ENCODE measurements at regions not wholly inside any gene's neighbourhood (a gene's known extent, or its start where the extent isn't known, plus 50 kb on each side); places are given as distances from the start of the nearest gene placed in this dataset.

DNA sequence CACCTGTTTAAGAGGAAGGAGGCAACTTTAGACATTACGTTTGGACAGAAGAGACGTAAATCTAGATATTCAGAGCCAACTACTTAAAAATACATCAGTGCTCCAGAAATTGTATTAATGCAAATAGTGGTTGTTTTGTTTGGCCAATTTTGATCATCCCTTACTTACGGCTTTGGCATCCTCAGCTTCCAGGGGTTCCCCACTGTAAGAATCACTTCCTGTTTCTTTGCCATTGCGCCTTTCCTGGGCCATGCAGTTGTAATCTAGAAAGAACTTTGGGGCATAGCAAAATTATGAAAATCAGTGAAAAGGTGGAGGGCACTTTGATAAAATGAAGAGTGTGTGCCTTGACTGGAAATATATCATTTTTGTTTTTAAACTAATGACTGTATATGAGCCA lies 537.2 kb upstream of the TLE4 start:
- TF ChIP-seq CBX8 (IDR thresholded peaks at IDR 0.05; ENCODE audit: borderline replicate concordance, low read depth, low read length) (no peak), POLR2AphosphoS5 (IDR thresholded peaks at IDR 0.05; ENCODE audit: low read depth, low read length) (no peak), EGR1 (IDR thresholded peaks at IDR 0.05; ENCODE audit: borderline replicate concordance, low read depth, low read length) (no peak), JUND (IDR thresholded peaks at IDR 0.05; ENCODE audit: low read length) (no peak), RFX5 (IDR thresholded peaks at IDR 0.05; ENCODE audit: borderline replicate concordance, low read depth, low read length) (no peak), TCF12 (IDR thresholded peaks at IDR 0.05; ENCODE audit: low read depth, low read length) (no peak), MAFK (IDR thresholded peaks at IDR 0.05; ENCODE audit: low read depth, low read length) (no peak), NRF1 (IDR thresholded peaks at IDR 0.05; ENCODE audit: low read depth, low read length) (no peak), KDM4A (IDR thresholded peaks at IDR 0.05; ENCODE audit: low read depth, low read length, severe bottlenecking) (no peak), SP2 (IDR thresholded peaks at IDR 0.05; ENCODE audit: low read length) (no peak), GTF2F1 (IDR thresholded peaks at IDR 0.05; ENCODE audit: borderline replicate concordance, low read depth, low read length) (no peak), TEAD4 (IDR thresholded peaks at IDR 0.05; ENCODE audit: low read depth, low read length) (no peak), TAF7 (optimal IDR thresholded peaks at IDR 0.05; ENCODE audit: borderline replicate concordance, low read depth, low read length) (no peak), SUZ12 (IDR thresholded peaks at IDR 0.05; ENCODE audit: low read length) (no peak)
- TF ChIP-seq, protein P1, sequence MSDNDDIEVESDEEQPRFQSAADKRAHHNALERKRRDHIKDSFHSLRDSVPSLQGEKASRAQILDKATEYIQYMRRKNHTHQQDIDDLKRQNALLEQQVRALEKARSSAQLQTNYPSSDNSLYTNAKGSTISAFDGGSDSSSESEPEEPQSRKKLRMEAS (IDR thresholded peaks at IDR 0.05): no peak
- DNase-seq (ENCODE audit: low read depth in 1 of 2, low spot score in 2 of 2) (no peak), FAIRE-seq (no peak)
- Histone ChIP-seq H3K79me1 (ENCODE audit: low read depth, low read length) (no peaks in the 10 kb centered on the region), H2BK15ac (ENCODE audit: low read length) (no peak overlapping the region), H3K9ac (replicated peaks in 1 of 4; ENCODE audit: extremely low read depth in 1 of 4, low read depth in 3 of 4, low read length in 3 of 4) (no peak overlapping the region), H3K4me2 (ENCODE audit: insufficient read depth in 1 of 2, low read depth in 2 of 2, low read length in 2 of 2) (no peak overlapping the region), H3K4me1 (replicated peaks in 1 of 4; ENCODE audit: control insufficient read depth in 3 of 4, insufficient read depth in 4 of 4, low read length in 3 of 4) (peaks cover 0 to 4% (median 0%) of the 10 kb centered on the region in 4 experiments; a peak in 1 of 7 replicates), H3K4ac (replicated peaks; ENCODE audit: insufficient read length, low read depth, low read length) (no peak overlapping the region), H4K5ac (ENCODE audit: insufficient read length, low read depth, low read length) (no peak overlapping the region), H2BK5ac (ENCODE audit: low read depth, low read length) (no peak overlapping the region), H3K9me3 (ENCODE audit: insufficient read depth in 2 of 2, low read depth in 1 of 2, low read length in 1 of 2) (no peaks in the 10 kb centered on the region; a peak in 1 of 4 replicates), H2BK12ac (ENCODE audit: low read depth, low read length) (no peak overlapping the region), H3K36me3 (ENCODE audit: control insufficient read depth in 2 of 4, insufficient read depth in 4 of 4, low read length in 3 of 4) (no peaks in the 10 kb centered on the region), H3K14ac (ENCODE audit: insufficient read length) (no peak overlapping the region), H3K79me2 (ENCODE audit: control insufficient read depth in 1 of 2, insufficient read depth in 2 of 2, low read length in 2 of 2) (no peaks in the 10 kb centered on the region), H3K27me3 (replicated peaks in 1 of 4; ENCODE audit: control insufficient read depth in 3 of 4, extremely low read depth in 1 of 4, insufficient read depth in 3 of 4, low read length in 3 of 4) (no peaks in the 10 kb centered on the region), H2BK20ac (ENCODE audit: low read length) (no peak overlapping the region), H2AK5ac (ENCODE audit: low read depth, low read length) (no peak overlapping the region), H4K91ac (replicated peaks; ENCODE audit: insufficient read length, low read length) (no peak overlapping the region), H3K23me2 (ENCODE audit: low read depth, low read length) (peaks cover 2% of the 10 kb centered on the region; the same call in 1 of the 2 replicates), H2AFZ (ENCODE audit: low read length) (no peak overlapping the region), H3K23ac (ENCODE audit: insufficient read length) (no peak overlapping the region), H3K18ac (ENCODE audit: extremely low read depth, low read length) (no peak overlapping the region), H4K8ac (ENCODE audit: extremely low read depth, insufficient read depth, low read length) (no peak overlapping the region), H2BK120ac (replicated peaks; ENCODE audit: low read depth, low read length) (no peak overlapping the region), H3K27ac (ENCODE audit: low read depth, low read length) (no peak overlapping the region), H3K4me3 (ENCODE audit: extremely low read depth in 1 of 4, insufficient read depth in 2 of 4, low read depth in 3 of 4, low read length in 4 of 4) (no peak overlapping the region), H3K56ac (replicated peaks; ENCODE audit: insufficient read length, low read depth, low read length) (no peak overlapping the region), H4K20me1 (replicated peaks in 1 of 2; ENCODE audit: control insufficient read depth in 1 of 2, insufficient read depth in 2 of 2, low read length in 2 of 2) (no peaks in the 10 kb centered on the region)
- 91% methylated on average over 4 of the region's 4 CpGs; no CpG with 5 or more reads in 1 of the 2 experiments for WGBS, 2 experiments (ENCODE audit: extremely low coverage in 1 of 2, insufficient coverage in 1 of 2, insufficient read length in 1 of 2, insufficient replicate concordance in 2 of 2, low coverage in 1 of 2, low lambda C conversion rate in 2 of 2, missing lambda C conversion rate in 1 of 2)
- ChIA-PET POLR2A (ENCODE audit: partially characterized antibody) (no interaction called here), CTCF (ENCODE audit: partially characterized antibody) (interaction anchor here (1.1 kb wide), 1 partner anchor 71 kb away, joined by 3 read pairs; no protein-coding TSS in a partner anchor)
